ENCODE measurements at regions not wholly inside any gene's neighbourhood (a gene's known extent, or its start where the extent isn't known, plus 50 kb on each side); places are given as distances from the start of the nearest gene placed in this dataset.

GRCh38 chr1:226816576-226816975 is 53.8 kb upstream of the PSEN2 start:
- DNase-seq (ENCODE audit: extremely low read depth, low read depth), result no peak

GRCh38 chr1:226814751-226815537 is 55.5 kb upstream of the PSEN2 start:
- DNase-seq (ENCODE audit: extremely low read depth, low read depth), result peak; percentile 29

- DNase-seq (ENCODE audit: extremely low read depth, low read depth), result no peak
Observed at GRCh38 chr1:226813671-226814591, 56.5 kb upstream of the PSEN2 start.

- no peak for DNase-seq (ENCODE audit: extremely low read depth, low read depth)
Observed at GRCh38 chr1:226810681-226811080, 59.7 kb upstream of the PSEN2 start.

GRCh38 chr1:226809785-226810571 is 60.4 kb upstream of the PSEN2 start:
- no peak for DNase-seq (ENCODE audit: extremely low read depth, low read depth)

- DNase-seq (ENCODE audit: extremely low read depth, low read depth), result no peak
Observed at GRCh38 chr1:226808501-226808900, 61.9 kb upstream of the PSEN2 start.

- DNase-seq (ENCODE audit: extremely low read depth, low read depth), result no peak
Observed at GRCh38 chr1:226806988-226807387, 63.4 kb upstream of the PSEN2 start.

GRCh38 chr1:226804907-226805759 is 65.3 kb upstream of the PSEN2 start:
- DNase-seq (ENCODE audit: extremely low read depth, low read depth), result no peak

GRCh38 chr1:226800763-226801380 is 61.8 kb upstream of the ITPKB start:
- DNase-seq (ENCODE audit: extremely low read depth, low read depth), result no peak

GRCh38 chr1:226799634-226800281 is 60.7 kb upstream of the ITPKB start:
- no peak for DNase-seq (ENCODE audit: extremely low read depth, low read depth)

GRCh38 chr1:226798427-226799411 is 59.6 kb upstream of the ITPKB start:
- DNase-seq (ENCODE audit: extremely low read depth, low read depth), result no peak

- no peak for DNase-seq (ENCODE audit: extremely low read depth, low read depth)
Observed at GRCh38 chr1:226797151-226797550, 58.1 kb upstream of the ITPKB start.

- DNase-seq (ENCODE audit: extremely low read depth, low read depth), result no peak
Observed at GRCh38 chr1:226793620-226794276, 54.7 kb upstream of the ITPKB start.

- no peak for DNase-seq (ENCODE audit: extremely low read depth, low read depth)
Observed at GRCh38 chr1:226792368-226792767, 53.3 kb upstream of the ITPKB start.

GRCh38 chr1:226790545-226791181 is 51.6 kb upstream of the ITPKB start:
- no peak for DNase-seq (ENCODE audit: extremely low read depth, low read depth)

GRCh38 chr1:226788965-226789364 is 49.9 kb upstream of the ITPKB start:
- no peak for DNase-seq (ENCODE audit: extremely low read depth, low read depth)
